Suprapubic skin (tissue), 4 donors: ENCODE measurements at regions not wholly inside any gene's neighbourhood (a gene's known extent, or its start where the extent isn't known, plus 50 kb on each side); places are given as distances from the start of the nearest gene placed in this dataset.

Source experiments
- EP300 ChIP-seq: sonication (generic); formaldehyde crosslinking; IDR thresholded peaks from one replicate; pipeline ENCODE4 v1.6.1; 2017; ENCODE audit warnings: antibody characterized with exemption
- POLR2A ChIP-seq, 2 donors: fragments of 450-650 bp; IDR thresholded peaks; one replicate each; pipeline ENCODE4 v1.6.1; 2017; ENCODE audit warnings: antibody characterized with exemption in 2 of 2, mild to moderate bottlenecking in 2 of 2, moderate library complexity in 2 of 2
- POLR2AphosphoS5 ChIP-seq, 3 donors: sonication (generic); formaldehyde crosslinking; IDR thresholded peaks; one replicate each; pipeline ENCODE4 v1.6.1; 2017; ENCODE audit warnings: antibody characterized with exemption in 3 of 3
- TF ChIP-seq, protein P1 (sequence below), 2 donors: fragments of 200-600 bp in 1 of 2; fragments of 450-650 bp in 1 of 2; sonication (generic) in 1 of 2; IDR thresholded peaks; one replicate each; pipeline ENCODE4 v1.5.1; 2016 to 2019; ENCODE audit warnings: antibody characterized with exemption in 2 of 2, mild to moderate bottlenecking in 1 of 2, moderate library complexity in 1 of 2

DNA sequence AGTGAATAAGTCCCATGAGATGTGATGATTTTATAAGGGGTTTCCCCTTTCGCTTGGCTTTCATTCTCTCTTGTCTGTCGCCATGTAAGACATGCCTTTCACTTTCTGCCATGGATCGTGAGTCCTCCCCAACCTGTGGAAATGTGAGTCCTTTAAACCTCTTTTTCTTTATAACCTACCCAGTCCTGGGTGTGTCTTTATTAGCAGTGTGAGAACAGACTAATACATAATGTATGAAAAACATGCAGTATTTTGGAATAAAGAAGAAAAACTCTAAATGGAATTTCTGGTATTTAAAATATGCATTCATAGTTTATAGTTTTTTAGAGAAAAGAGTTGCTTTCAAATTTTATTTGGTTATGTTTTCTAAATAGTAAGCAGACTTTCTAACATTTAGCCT, 360.7 kb downstream of the PCDH7 start:
- TF ChIP-seq POLR2A (IDR thresholded peaks at IDR 0.05) (no peak), EP300 (no peak), POLR2AphosphoS5 (IDR thresholded peaks at IDR 0.05) (no peak)
- TF ChIP-seq, protein P1, sequence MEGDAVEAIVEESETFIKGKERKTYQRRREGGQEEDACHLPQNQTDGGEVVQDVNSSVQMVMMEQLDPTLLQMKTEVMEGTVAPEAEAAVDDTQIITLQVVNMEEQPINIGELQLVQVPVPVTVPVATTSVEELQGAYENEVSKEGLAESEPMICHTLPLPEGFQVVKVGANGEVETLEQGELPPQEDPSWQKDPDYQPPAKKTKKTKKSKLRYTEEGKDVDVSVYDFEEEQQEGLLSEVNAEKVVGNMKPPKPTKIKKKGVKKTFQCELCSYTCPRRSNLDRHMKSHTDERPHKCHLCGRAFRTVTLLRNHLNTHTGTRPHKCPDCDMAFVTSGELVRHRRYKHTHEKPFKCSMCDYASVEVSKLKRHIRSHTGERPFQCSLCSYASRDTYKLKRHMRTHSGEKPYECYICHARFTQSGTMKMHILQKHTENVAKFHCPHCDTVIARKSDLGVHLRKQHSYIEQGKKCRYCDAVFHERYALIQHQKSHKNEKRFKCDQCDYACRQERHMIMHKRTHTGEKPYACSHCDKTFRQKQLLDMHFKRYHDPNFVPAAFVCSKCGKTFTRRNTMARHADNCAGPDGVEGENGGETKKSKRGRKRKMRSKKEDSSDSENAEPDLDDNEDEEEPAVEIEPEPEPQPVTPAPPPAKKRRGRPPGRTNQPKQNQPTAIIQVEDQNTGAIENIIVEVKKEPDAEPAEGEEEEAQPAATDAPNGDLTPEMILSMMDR (IDR thresholded peaks at IDR 0.05), result no peak
